ENCODE measurements at regions not wholly inside any gene's neighbourhood (a gene's known extent, or its start where the extent isn't known, plus 50 kb on each side); places are given as distances from the start of the nearest gene placed in this dataset.
"Not testable (repeated sequence)": the region's sequence is repeated elsewhere in the genome, so short reads cannot be mapped to it uniquely, and the experiment has no call there.

DNA sequence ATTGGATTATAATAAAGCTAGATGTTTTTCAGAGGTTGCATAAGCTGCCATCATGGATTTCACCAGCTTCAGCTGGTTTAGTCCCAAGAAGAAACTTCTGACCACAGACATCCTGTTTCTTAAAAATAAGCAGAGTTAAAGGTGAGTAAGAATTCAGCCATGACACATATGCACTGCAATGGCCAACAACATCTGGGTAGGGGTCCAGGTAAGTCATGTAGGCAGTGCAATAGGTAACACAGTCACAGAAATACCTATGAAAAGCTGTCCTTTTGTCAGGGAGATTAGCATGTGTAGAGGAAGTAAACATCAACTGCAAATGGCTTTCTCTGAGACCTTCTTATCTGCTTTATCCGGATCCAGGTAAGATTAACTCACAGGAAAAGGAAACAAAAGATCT, 85.6 kb downstream of the PPIAL4G start:
- H3K4me1 Mint-ChIP-seq: peaks cover 30% of the 10 kb centered on the region
- CTCF ChIA-PET; H3K9me3 Mint-ChIP-seq; POLR2A ChIA-PET; H3K27me3 Mint-ChIP-seq; H3K4me3 Mint-ChIP-seq; H3K36me3 Mint-ChIP-seq (ENCODE audit: low read depth): not testable (repeated sequence)
- H3K27ac Mint-ChIP-seq: peak overlapping the region; percentile 91
- DNase-seq: peak; percentile 18

- POLR2A ChIA-PET: interaction anchor here (0.6 kb wide), 1 partner anchor 20 kb away, joined by 8 read pairs; no protein-coding TSS in a partner anchor
- CTCF ChIA-PET: interaction anchor here (1.0 kb wide), 1 partner anchor 14 kb away, joined by 3 read pairs; no protein-coding TSS in a partner anchor
- H3K9me3 Mint-ChIP-seq: not testable (repeated sequence)
These were observed 90.6 kb downstream of the PPIAL4G start for GRCh38 chr1:148392505-148392904.

DNA sequence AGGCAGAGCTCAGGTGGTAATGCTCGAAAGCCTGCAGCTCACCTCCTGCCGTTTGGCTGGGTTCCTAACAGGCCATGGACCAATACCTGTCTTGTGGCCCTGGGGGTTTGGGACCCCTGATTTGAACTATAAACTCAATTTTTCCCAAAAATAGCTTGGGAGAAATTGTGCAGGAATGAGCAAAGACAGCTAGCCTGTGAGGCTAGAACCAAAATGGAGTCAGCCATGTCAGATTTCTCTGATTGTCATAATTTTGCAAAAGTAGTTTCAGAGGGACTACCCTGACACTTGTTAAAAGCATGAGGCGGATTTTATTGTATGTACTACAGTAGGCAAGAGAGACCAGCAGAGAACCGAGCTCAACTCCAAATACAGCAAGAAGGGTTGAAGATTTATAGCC, 91.8 kb downstream of the PPIAL4G start:
- H3K27me3 Mint-ChIP-seq; H3K27ac Mint-ChIP-seq; POLR2A ChIA-PET; H3K36me3 Mint-ChIP-seq (ENCODE audit: low read depth); H3K9me3 Mint-ChIP-seq; DNase-seq; H3K4me3 Mint-ChIP-seq: not testable (repeated sequence)
- CTCF ChIA-PET: interaction anchor here (0.9 kb wide), 1 partner anchor 26 kb away, joined by 3 read pairs; no protein-coding TSS in a partner anchor
- H3K4me1 Mint-ChIP-seq: peaks cover 41% of the 10 kb centered on the region

More at GRCh38 chr1:148392505-148392904, 90.6 kb downstream of the PPIAL4G start:
- H3K4me1 Mint-ChIP-seq: peaks cover 40% of the 10 kb centered on the region
- H3K4me3 Mint-ChIP-seq; H3K27ac Mint-ChIP-seq; H3K27me3 Mint-ChIP-seq; DNase-seq; H3K36me3 Mint-ChIP-seq (ENCODE audit: low read depth): not testable (repeated sequence)

DNA sequence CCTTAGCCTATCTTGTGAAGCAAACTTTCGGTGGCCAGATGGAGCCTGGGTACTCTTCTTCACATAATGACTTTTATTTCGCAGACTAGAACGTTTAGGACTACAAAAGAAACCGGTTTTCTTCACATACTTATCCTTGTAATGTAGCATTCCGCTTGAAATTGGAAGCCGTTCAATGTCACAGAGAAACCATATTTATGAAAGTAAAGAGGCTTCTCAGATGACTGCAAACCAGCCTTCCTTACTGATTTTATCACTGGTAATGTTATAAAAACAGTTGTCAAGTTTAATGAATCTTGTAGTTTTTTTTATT, 94.1 kb downstream of the PPIAL4G start:
- peaks cover 2% of the 10 kb centered on the region for H3K36me3 Mint-ChIP-seq (ENCODE audit: low read depth)
- peaks cover 49% of the 10 kb centered on the region for H3K4me1 Mint-ChIP-seq
- DNase-seq: no peak
- H3K4me3 Mint-ChIP-seq: peak overlapping the region; percentile 83
- H3K27ac Mint-ChIP-seq: peak overlapping the region; percentile 98
- peaks cover 4% of the 10 kb centered on the region for H3K9me3 Mint-ChIP-seq
- POLR2A ChIA-PET: interaction anchor here (0.6 to 1.4 kb wide), 8 partner anchors 13 to 134 kb away, joined by 3 to 11 read pairs (median 4); no protein-coding TSS in a partner anchor
- no peaks in the 10 kb centered on the region for H3K27me3 Mint-ChIP-seq
- CTCF ChIA-PET: interaction anchor here (1.3 to 1.4 kb wide), 2 partner anchors 14 to 17 kb away, joined by 3 to 5 read pairs; no protein-coding TSS in a partner anchor

DNA sequence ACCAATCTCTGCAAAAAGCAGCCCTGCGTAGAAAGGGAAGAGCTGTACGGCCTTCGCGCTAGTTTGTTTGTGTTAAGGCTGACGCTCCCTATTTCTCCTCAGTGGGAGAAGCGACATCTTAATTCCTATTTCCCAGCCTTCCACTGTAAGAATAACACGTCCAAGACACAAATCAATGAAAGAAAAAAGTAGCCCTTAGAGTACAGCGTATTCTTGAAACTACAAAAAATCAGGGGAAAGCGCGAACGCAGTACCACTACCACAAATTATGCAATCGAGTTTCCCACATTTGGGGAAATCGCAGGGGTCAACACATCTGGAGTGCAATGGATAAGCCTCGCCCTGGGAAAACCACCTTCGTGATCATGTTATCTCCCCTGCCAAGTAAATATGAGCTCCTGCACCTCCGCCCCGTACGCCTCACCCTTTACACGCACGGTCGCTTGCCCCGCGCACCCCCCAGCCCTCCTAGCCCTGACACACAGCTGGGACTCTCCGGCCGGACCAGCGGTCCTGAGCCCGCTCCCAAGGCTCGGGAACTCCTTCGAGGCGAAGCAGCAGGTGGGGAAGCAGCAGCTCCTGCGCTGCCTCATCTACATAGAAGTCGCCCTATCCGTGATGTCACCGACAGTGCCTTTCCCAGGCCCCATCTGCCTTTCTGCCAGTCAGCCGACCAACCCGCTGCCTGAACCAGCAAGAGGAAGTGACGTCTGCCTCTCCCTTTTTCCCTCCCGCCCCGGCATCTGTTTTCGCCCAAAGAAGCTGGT, 94.7 kb downstream of the PPIAL4G start:
- no peaks in the 10 kb centered on the region for H3K27me3 Mint-ChIP-seq
- ChIA-PET CTCF (interaction anchor here (1.3 to 1.4 kb wide), 2 partner anchors 13 to 17 kb away, joined by 3 to 5 read pairs; no protein-coding TSS in a partner anchor), POLR2A (interaction anchor here (0.6 to 1.4 kb wide), 8 partner anchors 13 to 135 kb away, joined by 3 to 11 read pairs (median 4); no protein-coding TSS in a partner anchor)
- peak overlapping the region; percentile 83 for H3K4me3 Mint-ChIP-seq
- peaks cover 2% of the 10 kb centered on the region for H3K36me3 Mint-ChIP-seq (ENCODE audit: low read depth)
- peak; percentile 91 for DNase-seq
- H3K9me3 Mint-ChIP-seq: peaks cover 4% of the 10 kb centered on the region
- H3K4me1 Mint-ChIP-seq: peaks cover 48% of the 10 kb centered on the region
- peak overlapping the region; percentile 98 for H3K27ac Mint-ChIP-seq

- peak overlapping the region; percentile 98 for H3K27ac Mint-ChIP-seq
- ChIA-PET POLR2A (interaction anchor here (1.0 to 1.4 kb wide), 5 partner anchors 15 to 135 kb away, joined by 3 to 11 read pairs (median 5); no protein-coding TSS in a partner anchor), CTCF (interaction anchor here (1.4 kb wide), 1 partner anchor 13 kb away, joined by 3 read pairs; no protein-coding TSS in a partner anchor)
- H3K4me1 Mint-ChIP-seq: peaks cover 49% of the 10 kb centered on the region
- H3K4me3 Mint-ChIP-seq: peak overlapping the region; percentile 83
- DNase-seq; H3K27me3 Mint-ChIP-seq; H3K9me3 Mint-ChIP-seq; H3K36me3 Mint-ChIP-seq (ENCODE audit: low read depth): not testable (repeated sequence)
These were observed 95.2 kb downstream of the PPIAL4G start for GRCh38 chr1:148387949-148388259.

GRCh38 chr1:148387122-148387948, 95.8 kb downstream of the PPIAL4G start:
- DNase-seq; POLR2A ChIA-PET; H3K36me3 Mint-ChIP-seq (ENCODE audit: low read depth); H3K27me3 Mint-ChIP-seq; H3K4me3 Mint-ChIP-seq; H3K9me3 Mint-ChIP-seq; CTCF ChIA-PET: not testable (repeated sequence)
- Mint-ChIP-seq H3K27ac (peak overlapping the region; percentile 59), H3K4me1 (peaks cover 47% of the 10 kb centered on the region)

DNA sequence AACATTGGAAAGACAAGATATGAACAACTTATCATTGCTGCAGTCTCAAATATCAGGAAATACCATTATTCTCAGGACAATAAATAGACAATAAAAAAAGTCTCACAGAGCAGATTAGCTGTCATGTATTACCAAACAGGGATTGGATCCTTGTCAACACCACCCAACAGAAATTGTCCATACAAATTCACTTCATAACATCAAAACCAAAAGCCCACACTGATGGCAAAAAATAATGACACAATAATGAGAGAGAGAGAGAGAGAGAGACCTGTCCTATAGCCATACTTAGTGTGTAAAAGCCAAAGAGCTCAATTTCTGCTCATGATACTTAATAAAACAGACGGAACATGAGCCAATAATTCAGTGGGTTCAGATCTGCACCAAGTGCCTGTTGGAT, 96.5 kb downstream of the PPIAL4G start:
- Mint-ChIP-seq H3K27me3 (no peaks in the 10 kb centered on the region), H3K4me1 (peaks cover 41% of the 10 kb centered on the region), H3K4me3 (no peak overlapping the region), H3K27ac (no peak overlapping the region), H3K9me3 (peaks cover 4% of the 10 kb centered on the region), H3K36me3 (ENCODE audit: low read depth) (peaks cover 2% of the 10 kb centered on the region)
- POLR2A ChIA-PET: no interaction called here
- DNase-seq: no peak
- CTCF ChIA-PET: interaction anchor here (1.3 kb wide), 1 partner anchor 15 kb away, joined by 3 read pairs; no protein-coding TSS in a partner anchor

DNA sequence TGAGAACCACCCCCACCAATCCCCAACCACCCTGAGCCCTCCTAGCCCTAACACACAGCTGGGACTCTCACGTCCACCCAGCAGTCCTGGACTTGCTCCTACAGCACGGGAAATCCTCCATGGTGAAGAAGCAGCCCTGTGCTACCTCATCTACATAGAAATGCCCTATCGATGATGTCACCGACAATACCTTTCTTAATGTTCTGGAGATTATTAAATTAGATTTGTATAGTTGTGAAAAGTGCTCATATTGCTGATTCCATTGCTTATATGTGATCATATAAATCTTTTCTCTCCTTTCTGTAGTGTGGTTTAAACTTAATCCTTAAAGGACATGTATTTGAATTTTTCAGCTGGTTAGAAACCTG, 97.1 kb downstream of the PPIAL4G start:
- POLR2A ChIA-PET; H3K9me3 Mint-ChIP-seq; DNase-seq; H3K27ac Mint-ChIP-seq; H3K36me3 Mint-ChIP-seq (ENCODE audit: low read depth); H3K4me3 Mint-ChIP-seq; H3K27me3 Mint-ChIP-seq: not testable (repeated sequence)
- CTCF ChIA-PET: interaction anchor here (1.3 kb wide), 1 partner anchor 14 kb away, joined by 3 read pairs; no protein-coding TSS in a partner anchor
- H3K4me1 Mint-ChIP-seq: peaks cover 41% of the 10 kb centered on the region

- CTCF ChIA-PET: interaction anchor here (1.3 kb wide), 1 partner anchor 14 kb away, joined by 3 read pairs; no protein-coding TSS in a partner anchor
- no peak for DNase-seq
- POLR2A ChIA-PET: no interaction called here
- Mint-ChIP-seq H3K27me3 (no peaks in the 10 kb centered on the region), H3K4me1 (peaks cover 41% of the 10 kb centered on the region), H3K4me3 (no peak overlapping the region), H3K36me3 (ENCODE audit: low read depth) (peaks cover 2% of the 10 kb centered on the region), H3K27ac (no peak overlapping the region), H3K9me3 (peaks cover 4% of the 10 kb centered on the region)
These were observed 97.6 kb downstream of the PPIAL4G start for GRCh38 chr1:148385371-148386030.

- no peak for DNase-seq
- H3K4me3 Mint-ChIP-seq: no peak overlapping the region
- peaks cover 2% of the 10 kb centered on the region for H3K36me3 Mint-ChIP-seq (ENCODE audit: low read depth)
- POLR2A ChIA-PET: no interaction called here
- CTCF ChIA-PET: no interaction called here
- H3K27ac Mint-ChIP-seq: no peak overlapping the region
- H3K4me1 Mint-ChIP-seq: peaks cover 33% of the 10 kb centered on the region
- H3K9me3 Mint-ChIP-seq: peaks cover 2% of the 10 kb centered on the region
- no peaks in the 10 kb centered on the region for H3K27me3 Mint-ChIP-seq
These were observed 99.1 kb downstream of the PPIAL4G start for GRCh38 chr1:148383966-148384365.

- POLR2A ChIA-PET: no interaction called here
- Mint-ChIP-seq H3K4me1 (peaks cover 10% of the 10 kb centered on the region), H3K27ac (no peak overlapping the region), H3K27me3 (no peaks in the 10 kb centered on the region), H3K4me3 (no peak overlapping the region), H3K36me3 (ENCODE audit: low read depth) (no peaks in the 10 kb centered on the region), H3K9me3 (no peaks in the 10 kb centered on the region)
- CTCF ChIA-PET: interaction anchor here (1.0 to 1.4 kb wide), 2 partner anchors 9 to 12 kb away, joined by 3 read pairs; no protein-coding TSS in a partner anchor
- DNase-seq: no peak
These were observed 103.4 kb downstream of the PPIAL4G start for GRCh38 chr1:148379697-148380096.
